Epithelial cell of proximal tubule (primary cell): ENCODE measurements at regions not wholly inside any gene's neighbourhood (a gene's known extent, or its start where the extent isn't known, plus 50 kb on each side); places are given as distances from the start of the nearest gene placed in this dataset.

ENCODE experiments used
- DNase-seq: peaks from one replicate; pipeline ENCODE4 v3.0.0-alpha.2; 2011; ENCODE audit warnings: low read depth
- H3K4me3 ChIP-seq: 2 replicates; pipeline ENCODE4 v1.5.1; 2011; ENCODE audit warnings: low read depth, mild to moderate bottlenecking, low read length
- CTCF ChIP-seq: conservative IDR thresholded peaks from 2 replicates; pipeline ENCODE4 v1.5.1; 2012; ENCODE audit warnings: low read depth, mild to moderate bottlenecking, low read length

DNA sequence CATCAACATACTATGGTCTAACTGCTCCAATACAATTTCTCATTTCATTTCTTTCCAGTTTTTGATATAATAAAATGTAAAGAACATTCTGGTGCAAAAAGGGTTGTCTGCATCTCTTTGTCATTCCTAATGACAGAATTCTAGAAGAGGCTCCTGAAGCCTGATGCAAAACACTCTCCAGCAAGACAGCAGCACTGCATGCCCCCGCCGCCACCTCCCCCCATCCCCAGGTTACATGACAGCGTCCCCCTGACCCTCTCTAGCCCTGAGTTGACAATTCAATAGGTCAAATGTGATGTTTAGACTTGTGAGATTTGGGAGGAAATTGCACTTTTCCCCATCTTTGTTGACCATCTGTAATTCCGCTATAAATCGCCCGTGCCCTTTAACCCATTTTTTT is 64.6 kb upstream of the C1orf21 start:
- TF ChIP-seq CTCF = no peak
- no peak for DNase-seq
- no peak overlapping the region for H3K4me3 ChIP-seq

- H3K4me3 ChIP-seq = no peak overlapping the region
- TF ChIP-seq CTCF = no peak
- no peak for DNase-seq
Observed at GRCh38 chr1:184324972-184325371, 61.9 kb upstream of the C1orf21 start.

DNA sequence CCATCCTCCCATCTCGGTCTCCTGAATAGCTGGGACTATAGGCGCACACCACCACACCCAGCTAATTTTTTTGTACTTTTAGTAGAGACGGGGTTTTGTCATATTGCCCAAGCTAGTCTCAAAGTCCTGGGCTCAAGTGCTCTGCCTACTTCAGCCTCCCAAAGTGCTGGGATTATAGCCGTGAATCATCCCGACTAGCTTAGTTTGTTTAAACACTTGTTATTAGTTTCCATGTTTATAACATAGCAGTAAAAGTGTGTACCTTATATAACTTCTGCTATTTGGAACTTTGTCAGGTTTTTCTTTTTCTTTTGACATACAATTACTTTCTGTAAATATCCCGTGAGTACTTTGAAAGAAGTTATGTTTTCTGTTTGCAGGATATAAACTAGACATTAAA is 60.6 kb upstream of the C1orf21 start:
- H3K4me3 ChIP-seq = no peak overlapping the region
- no peak for DNase-seq
- no peak for TF ChIP-seq CTCF

DNA sequence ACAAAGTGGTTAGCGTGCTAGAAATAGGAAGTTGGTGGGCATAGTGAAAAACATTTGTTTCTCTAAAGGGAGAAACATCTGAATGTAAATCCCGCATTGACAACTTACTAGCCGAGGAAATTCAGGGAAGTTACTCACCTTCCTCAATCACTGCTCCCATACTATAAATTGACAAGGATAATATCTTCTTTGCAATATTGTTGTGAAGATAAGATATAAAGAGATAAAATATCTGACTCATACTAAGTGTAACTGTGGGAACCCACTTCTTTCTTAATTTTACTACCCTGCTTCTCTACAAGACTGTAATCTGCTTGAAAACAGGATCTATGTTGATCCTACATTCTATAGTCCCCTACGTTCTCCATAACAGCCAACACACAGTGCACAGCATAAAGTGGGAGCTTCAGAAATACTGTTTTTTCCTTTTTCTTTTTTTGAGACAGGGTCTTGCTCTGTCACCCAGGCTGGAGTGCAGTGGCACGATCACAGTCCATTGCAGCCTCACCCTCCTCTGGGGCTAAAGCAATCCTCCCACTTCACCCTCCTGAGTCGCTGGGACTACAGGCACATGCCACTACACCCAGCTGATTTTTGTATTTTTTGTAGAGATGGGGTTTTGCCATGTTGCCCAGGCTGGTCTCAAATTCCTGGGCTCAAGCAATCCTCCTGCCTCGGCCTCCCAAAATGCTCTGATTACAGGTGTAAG is 57.4 kb upstream of the C1orf21 start:
- no peak for TF ChIP-seq CTCF
- no peak for DNase-seq
- no peak overlapping the region for H3K4me3 ChIP-seq

GRCh38 chr1:184329962-184330868 is 56.6 kb upstream of the C1orf21 start:
- no peak overlapping the region for H3K4me3 ChIP-seq
- peak; percentile 39 for DNase-seq
- TF ChIP-seq CTCF = no peak

DNA sequence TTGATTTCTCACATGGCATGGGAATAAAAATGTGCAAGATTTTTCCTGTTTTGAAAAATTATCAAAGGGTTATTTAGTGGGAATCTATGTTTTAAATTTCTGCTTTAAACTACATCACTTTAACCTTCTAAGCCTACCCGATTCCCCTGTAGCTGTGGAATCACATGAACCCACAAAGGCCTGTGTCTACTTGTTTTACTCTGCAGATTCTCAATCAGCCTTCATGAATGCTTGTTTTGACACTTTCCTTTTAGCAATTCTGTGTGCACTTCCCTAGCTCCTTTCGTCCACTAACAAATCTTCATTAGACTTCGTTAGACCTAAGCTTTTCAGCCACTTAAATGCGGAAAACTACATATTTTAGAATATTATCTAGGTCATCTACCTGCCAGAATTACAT is 56.0 kb upstream of the C1orf21 start:
- no peak for DNase-seq
- no peak for TF ChIP-seq CTCF
- H3K4me3 ChIP-seq = no peak overlapping the region
